HG02852 (cell line): ENCODE measurements at regions not wholly inside any gene's neighbourhood (a gene's known extent, or its start where the extent isn't known, plus 50 kb on each side); places are given as distances from the start of the nearest gene placed in this dataset.
"Not testable (repeated sequence)": the region's sequence is repeated elsewhere in the genome, so short reads cannot be mapped to it uniquely, and the experiment has no call there.

Experiments used
- ATAC-seq: cut with Tn5 transposase; IDR thresholded peaks from one replicate; pipeline ENCODE4 v1.9.1; 2021; ENCODE audit warnings: mild to moderate bottlenecking, moderate library complexity; ENCODE audit not compliant: unreplicated experiment

DNA sequence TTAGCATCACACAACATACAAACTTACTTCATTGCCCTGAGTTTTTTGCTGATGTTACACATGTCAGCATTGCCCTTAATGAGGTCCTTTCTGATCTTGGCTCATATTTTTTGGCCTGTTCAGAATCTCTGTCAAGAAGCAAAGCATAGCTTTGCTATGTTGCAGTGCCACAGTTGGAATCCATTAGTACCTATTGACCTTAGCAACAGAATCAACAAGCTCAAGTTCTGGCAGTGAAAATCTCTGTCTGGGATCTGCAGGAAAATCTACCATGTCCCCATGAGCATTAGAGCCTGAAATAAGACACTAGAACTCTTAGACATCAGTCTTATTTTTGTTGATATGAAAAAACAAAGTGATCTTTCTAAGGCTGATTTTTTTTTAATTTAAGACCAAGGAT is 105.6 kb upstream of the FHL2 start:
- no peak for ATAC-seq

- no peak for ATAC-seq
These were observed 103.9 kb upstream of the FHL2 start for GRCh38 chr2:105502625-105503334.

- no peak for ATAC-seq
These were observed 99.5 kb upstream of the FHL2 start for GRCh38 chr2:105498281-105498846.

DNA sequence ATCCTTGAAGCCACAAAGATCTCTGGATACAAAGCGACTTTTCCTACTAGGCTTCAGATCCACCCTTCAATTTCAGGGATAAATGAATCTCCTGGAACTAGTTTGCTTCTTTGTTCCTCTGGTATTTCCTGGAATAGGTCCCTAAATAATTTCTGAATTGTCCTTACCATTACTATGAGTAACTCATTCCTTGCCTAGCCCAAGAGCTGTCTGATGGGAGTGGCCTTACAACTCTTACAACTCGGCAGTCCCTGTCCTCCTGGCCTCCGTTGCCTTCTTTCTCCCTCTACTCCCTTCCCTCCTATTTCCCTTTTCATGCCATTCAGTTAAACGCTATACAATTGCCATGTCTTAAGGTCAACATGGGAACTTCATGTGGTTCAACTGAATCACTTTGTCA is 98.2 kb upstream of the FHL2 start:
- ATAC-seq, result no peak

DNA sequence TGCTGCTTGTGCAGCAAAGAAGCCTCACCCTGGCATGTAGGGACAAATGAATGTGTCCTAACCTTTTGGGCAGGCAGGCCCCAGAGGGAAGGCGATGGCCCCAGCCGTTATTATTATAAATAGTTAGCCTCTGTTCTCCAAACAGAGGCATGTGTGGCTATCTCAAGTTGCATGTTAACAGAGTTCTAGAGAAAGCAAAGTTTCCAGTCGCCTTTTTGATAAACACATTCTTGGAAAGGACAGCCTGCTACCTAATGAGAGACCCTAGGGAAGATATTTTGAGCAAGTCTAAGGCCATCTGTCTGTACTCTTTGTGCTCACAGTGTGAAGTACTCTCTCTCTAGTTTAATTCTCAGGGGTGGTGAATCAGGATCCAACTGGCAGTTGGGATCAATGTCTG is 97.4 kb upstream of the FHL2 start:
- no peak for ATAC-seq

- ATAC-seq, result no peak
These were observed 96.0 kb upstream of the FHL2 start for GRCh38 chr2:105494683-105495425.

DNA sequence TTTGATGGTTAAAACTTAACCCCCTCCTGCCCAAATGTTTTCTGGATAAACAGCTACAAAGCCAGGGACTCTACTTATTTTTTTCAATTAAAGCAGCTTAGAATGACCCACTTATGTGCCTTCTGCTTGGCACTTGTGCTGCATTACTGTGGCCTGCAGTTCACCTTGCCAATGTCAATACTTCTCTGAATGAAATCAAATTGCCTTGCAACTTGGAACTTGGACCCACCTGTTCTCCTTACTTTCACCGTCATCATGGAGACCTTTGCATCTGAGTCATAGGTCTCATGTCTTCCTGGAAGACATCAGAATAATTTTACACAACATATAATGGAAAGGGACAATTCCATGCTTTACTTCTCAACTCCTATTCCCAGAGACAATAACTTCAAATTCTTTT is 92.1 kb upstream of the FHL2 start:
- no peak for ATAC-seq

- no peak for ATAC-seq
These were observed 91.4 kb upstream of the FHL2 start for GRCh38 chr2:105490204-105490603.

GRCh38 chr2:105489168-105489878 is 90.5 kb upstream of the FHL2 start:
- no peak for ATAC-seq

DNA sequence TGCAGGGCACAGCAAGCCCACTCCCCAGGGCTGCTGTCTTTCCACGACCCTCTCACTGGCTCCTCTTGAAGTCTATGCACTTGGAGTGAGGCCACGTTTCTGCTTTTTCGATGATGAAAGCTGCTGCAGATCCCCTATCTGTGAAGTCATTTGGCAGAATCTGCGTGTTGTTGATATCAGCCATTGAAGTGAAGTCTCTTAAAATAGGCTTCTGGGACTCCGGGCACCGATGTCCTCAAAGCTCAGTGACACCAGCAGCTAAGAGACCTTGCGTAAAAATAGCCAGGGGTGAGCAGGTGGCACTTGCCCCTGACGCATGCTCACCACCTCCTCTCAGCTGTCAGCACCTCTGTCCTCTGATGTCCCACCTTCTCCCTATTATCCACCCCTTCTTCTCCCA is 89.4 kb upstream of the FHL2 start:
- ATAC-seq, result no peak

DNA sequence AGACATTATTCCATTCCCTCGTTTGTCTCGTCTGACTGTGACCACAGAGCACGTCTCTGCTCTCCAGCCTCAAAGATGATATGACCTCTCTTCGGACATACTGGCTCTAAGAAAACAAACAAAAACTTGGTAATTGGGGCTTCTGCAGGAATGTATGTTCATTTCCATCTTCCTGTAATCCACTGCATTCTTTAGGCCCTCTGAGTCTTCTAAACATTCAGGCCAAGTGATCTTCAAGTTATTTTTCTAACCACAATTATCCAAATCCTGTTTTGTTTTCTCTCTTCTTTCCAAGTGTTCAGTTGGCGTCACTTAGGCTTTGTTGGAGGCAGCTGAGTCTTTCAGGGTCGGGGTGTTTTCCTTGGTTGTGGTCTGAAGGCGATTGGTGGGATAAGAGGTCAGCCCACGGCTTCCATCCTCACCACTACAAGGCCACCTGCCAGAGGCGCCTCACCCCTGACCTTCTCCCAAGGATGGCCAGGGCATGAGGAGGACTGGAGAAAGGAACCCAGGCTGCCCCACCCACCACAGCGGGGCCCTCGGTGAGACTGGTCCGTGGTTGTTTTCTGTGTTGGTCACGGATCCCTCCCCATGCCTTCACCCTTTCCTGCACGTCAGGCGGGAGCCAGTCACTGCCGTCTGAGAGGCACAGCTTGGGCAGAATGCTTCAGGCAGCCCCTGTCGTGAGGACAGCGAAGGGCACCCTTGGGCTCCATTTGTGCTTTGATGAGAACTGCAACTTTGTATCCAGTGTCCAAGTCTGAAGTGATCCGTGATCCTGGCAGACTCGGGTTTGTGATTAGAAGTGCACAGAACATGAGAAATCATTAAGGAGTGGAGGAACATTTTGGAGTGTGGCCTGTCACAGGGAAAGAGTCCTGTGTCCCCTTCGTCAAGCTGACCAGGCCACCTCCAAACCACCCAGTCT is 88.6 kb upstream of the FHL2 start:
- ATAC-seq, result no peak

DNA sequence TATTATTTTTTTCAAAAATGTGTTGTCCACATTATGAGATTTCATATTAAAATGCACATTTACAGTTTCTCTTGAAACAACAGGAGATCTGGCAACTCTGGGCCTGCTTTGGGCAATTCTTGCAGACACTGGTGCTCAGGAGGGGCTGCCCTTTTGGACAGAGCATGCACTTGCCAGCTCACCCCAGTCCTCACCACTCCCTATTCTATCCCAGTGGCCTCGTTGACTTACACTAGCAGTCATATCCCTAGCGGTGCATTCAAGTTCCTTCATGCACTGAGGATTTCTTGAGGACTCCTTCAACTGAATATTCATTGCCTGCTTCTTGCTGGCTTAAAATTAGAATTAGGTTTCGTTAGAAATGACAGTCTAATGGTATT is 87.9 kb upstream of the FHL2 start:
- no peak for ATAC-seq

GRCh38 chr2:105478670-105479069 is 79.8 kb upstream of the FHL2 start:
- ATAC-seq, result no peak

DNA sequence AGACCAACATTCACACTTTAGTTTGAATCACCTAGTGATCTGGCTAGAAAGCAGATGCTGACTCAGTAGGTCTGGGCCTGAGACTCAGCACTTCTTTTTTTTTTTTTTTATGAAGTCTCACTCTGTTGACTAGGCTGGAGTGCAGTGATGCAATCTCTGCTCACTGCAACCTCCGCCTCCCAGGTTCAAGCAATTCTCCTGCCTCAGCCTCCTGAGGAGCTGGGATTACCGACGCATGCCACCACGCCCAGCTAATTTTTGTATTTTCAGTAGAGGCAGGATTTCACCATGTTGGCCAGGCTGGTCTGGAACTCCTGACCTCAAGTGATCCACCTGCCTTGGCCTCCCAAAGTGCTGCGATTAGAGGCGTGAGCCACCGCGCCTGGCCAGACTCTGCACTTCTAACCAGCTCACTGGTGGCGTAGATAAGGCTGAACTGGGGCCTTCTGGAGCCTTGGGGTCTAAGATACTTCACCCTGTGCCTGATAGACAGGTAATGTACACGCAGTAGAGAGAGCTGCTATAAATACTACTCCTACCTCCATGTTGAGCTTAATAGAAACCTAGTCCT is 78.3 kb upstream of the FHL2 start:
- not testable (repeated sequence) for ATAC-seq

DNA sequence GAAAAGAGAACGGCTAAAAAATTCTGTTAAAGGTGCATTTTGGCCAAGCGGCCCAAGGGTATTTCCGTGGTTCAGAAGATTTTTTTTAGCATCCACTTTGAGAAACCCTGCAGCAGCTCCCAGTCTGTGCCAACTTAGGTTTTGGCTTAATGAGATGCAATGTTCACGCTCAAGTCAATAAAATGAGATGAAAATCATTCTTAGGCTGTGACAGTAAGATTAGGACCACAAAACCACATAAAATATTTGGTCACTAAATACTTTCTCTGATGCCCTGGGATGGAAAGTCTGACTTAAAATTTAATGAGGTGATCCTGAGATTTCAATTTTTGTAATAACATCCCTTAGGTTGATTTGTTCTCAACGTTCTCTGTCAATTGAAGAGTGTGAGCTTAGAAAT is 74.2 kb upstream of the FHL2 start:
- ATAC-seq, result no peak

GRCh38 chr2:105470979-105471378 is 72.1 kb upstream of the FHL2 start:
- ATAC-seq, result no peak

GRCh38 chr2:105469781-105470180 is 70.9 kb upstream of the FHL2 start:
- no peak for ATAC-seq

DNA sequence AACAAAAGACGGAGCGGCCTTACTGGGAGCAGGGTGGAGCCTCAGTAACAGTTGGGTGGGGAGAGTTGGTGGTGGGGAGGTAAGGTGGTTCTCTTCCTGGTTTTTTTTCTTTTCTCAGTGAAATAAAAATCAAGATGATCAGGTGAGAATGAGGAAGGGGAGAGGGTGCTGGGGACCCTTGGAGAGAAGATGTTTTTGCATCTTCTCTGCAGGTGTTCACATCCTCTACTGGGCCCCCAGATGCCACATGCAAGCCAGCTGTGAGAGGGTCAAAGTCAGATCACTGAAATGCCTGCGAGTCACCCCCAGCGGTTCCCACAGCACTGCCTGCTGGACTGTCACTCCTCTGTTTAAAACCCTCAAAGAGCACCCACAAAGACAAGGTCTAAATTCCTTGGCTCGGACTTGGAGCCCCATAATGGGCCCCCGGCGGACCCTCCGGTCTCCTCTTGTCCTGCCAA is 69.8 kb upstream of the FHL2 start:
- no peak for ATAC-seq

- ATAC-seq, result no peak
These were observed 65.5 kb upstream of the FHL2 start for GRCh38 chr2:105464325-105464724.

DNA sequence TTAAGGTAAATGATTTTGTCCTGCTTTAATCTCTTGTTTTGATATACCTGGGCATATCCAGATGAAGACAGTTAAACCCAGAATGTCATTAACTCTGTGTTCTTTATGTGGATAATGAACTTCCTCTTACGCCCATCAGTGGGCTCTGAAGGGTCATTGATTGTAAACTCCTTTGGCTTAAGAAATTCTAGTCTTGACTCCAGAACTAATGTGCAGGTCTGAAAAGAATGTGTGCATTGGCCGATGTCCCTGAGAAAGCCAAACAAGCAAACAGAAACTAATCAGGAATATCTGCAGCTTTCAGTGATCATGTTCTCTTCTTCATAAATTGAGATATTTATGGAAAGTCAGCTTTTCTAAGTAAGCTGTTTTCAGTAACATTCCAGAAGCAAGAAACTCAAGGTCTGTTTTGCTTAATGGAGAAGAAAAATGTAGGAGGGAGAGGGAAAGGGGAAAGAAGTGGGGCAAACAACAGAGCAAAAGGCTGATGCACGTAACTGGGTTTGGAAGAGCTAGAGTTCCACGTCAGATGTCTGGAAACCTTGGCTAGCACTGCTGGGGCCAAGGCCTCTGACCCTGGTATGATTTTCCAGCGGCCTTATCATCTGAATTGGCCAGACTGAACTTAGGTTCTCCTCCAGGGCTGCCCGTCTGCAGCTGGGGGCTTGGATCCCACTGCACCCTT is 61.3 kb upstream of the FHL2 start:
- ATAC-seq, result no peak
